MM.1S (cell line): ENCODE measurements at regions not wholly inside any gene's neighbourhood (a gene's known extent, or its start where the extent isn't known, plus 50 kb on each side); places are given as distances from the start of the nearest gene placed in this dataset.

Source experiments
- EZH2 ChIP-seq: fragments of 300-600 bp; sonication (generic); optimal IDR thresholded peaks from 2 replicates; pipeline ENCODE3; 2017; ENCODE audit warnings: low read depth, mild to moderate bottlenecking, antibody characterized with exemption, low read length, mixed read lengths
- TF ChIP-seq, protein P1 (sequence below): fragments of 300-600 bp; sonication (generic); IDR thresholded peaks from 2 replicates; pipeline ENCODE4 v1.5.1; 2016; ENCODE audit warnings: antibody characterized with exemption, low read length, mixed read lengths

- TF ChIP-seq EZH2 = no peak
- TF ChIP-seq, protein P1, sequence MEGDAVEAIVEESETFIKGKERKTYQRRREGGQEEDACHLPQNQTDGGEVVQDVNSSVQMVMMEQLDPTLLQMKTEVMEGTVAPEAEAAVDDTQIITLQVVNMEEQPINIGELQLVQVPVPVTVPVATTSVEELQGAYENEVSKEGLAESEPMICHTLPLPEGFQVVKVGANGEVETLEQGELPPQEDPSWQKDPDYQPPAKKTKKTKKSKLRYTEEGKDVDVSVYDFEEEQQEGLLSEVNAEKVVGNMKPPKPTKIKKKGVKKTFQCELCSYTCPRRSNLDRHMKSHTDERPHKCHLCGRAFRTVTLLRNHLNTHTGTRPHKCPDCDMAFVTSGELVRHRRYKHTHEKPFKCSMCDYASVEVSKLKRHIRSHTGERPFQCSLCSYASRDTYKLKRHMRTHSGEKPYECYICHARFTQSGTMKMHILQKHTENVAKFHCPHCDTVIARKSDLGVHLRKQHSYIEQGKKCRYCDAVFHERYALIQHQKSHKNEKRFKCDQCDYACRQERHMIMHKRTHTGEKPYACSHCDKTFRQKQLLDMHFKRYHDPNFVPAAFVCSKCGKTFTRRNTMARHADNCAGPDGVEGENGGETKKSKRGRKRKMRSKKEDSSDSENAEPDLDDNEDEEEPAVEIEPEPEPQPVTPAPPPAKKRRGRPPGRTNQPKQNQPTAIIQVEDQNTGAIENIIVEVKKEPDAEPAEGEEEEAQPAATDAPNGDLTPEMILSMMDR = no peak
Measured at GRCh38 chr20:55584307-55584706, 421.0 kb downstream of the CBLN4 start.
